SK-N-SH treated with all-trans-retinoic acid at 6 μM for 48 hours (cell line): ENCODE measurements at regions not wholly inside any gene's neighbourhood (a gene's known extent, or its start where the extent isn't known, plus 50 kb on each side); places are given as distances from the start of the nearest gene placed in this dataset.

ENCODE experiments used
- ATAC-seq: fragments of 200-7000 bp; cut with Tn5 transposase; 3 replicates; pipeline ENCODE4 v1.9.1; 2020; ENCODE audit warnings: mild to moderate bottlenecking, moderate library complexity
- ARNTL ChIP-seq: fragments of 450-650 bp; formaldehyde crosslinking; IDR thresholded peaks from 2 replicates; pipeline ENCODE4 v1.5.0; 2020; ENCODE audit warnings: low read depth, mild to moderate bottlenecking, moderate library complexity, borderline replicate concordance
- BACH2 ChIP-seq: fragments of 250-450 bp; sonication (Bioruptor Pico); IDR thresholded peaks from 2 replicates; pipeline ENCODE4 v1.9.0; 2021; ENCODE audit warnings: mild to moderate bottlenecking, borderline replicate concordance
- CREB5 ChIP-seq: fragments of 250-450 bp; sonication (Bioruptor Pico); IDR thresholded peaks from 2 replicates; pipeline ENCODE4 v1.5.1; 2020; ENCODE audit warnings: low read depth, mild to moderate bottlenecking, moderate library complexity
- CSRNP3 ChIP-seq: fragments of 250-450 bp; sonication (Bioruptor Pico); IDR thresholded peaks from 2 replicates; pipeline ENCODE4 v1.5.1; 2021; ENCODE audit warnings: mild to moderate bottlenecking, moderate library complexity
- ISL1 ChIP-seq: fragments of 250-450 bp; sonication (Bioruptor Pico); IDR thresholded peaks from 2 replicates; pipeline ENCODE4 v2.1.2; 2022; ENCODE audit warnings: mild to moderate bottlenecking, moderate library complexity
- PATZ1 ChIP-seq: fragments of 250-450 bp; sonication (Bioruptor Pico); IDR thresholded peaks from 2 replicates; pipeline ENCODE4 v1.8.0; 2020; ENCODE audit warnings: mild to moderate bottlenecking, moderate library complexity, borderline replicate concordance
- POU6F1 ChIP-seq: fragments of 250-450 bp; sonication (Bioruptor Pico); IDR thresholded peaks from 2 replicates; pipeline ENCODE4 v1.8.0; 2021; ENCODE audit warnings: low read depth, mild to moderate bottlenecking, moderate library complexity, borderline replicate concordance
- PPARA ChIP-seq: fragments of 250-450 bp; sonication (Bioruptor Pico); IDR thresholded peaks from 2 replicates; pipeline ENCODE4 v1.5.0; 2020; ENCODE audit warnings: mild to moderate bottlenecking, borderline replicate concordance
- RARB ChIP-seq: fragments of 250-450 bp; sonication (Bioruptor Pico); IDR thresholded peaks from 2 replicates; pipeline ENCODE4 v1.8.0; 2021; ENCODE audit warnings: mild to moderate bottlenecking, moderate library complexity
- ZFP3 ChIP-seq: fragments of 250-450 bp; sonication (Bioruptor Pico); IDR thresholded peaks from 2 replicates; pipeline ENCODE4 v1.5.0; 2020; ENCODE audit warnings: mild to moderate bottlenecking, moderate library complexity
- ZFP30 ChIP-seq: fragments of 450-650 bp; formaldehyde crosslinking; IDR thresholded peaks from 2 replicates; pipeline ENCODE4 v1.5.0; 2022; ENCODE audit warnings: mild to moderate bottlenecking, moderate library complexity
- ZNF565 ChIP-seq: fragments of 450-650 bp; formaldehyde crosslinking; conservative IDR thresholded peaks from 2 replicates; pipeline ENCODE4 v1.5.0; 2020; ENCODE audit warnings: low read depth, mild to moderate bottlenecking, moderate library complexity
- ZNF70 ChIP-seq: fragments of 450-650 bp; formaldehyde crosslinking; IDR thresholded peaks from 2 replicates; pipeline ENCODE4 v1.5.0; 2020; ENCODE audit warnings: mild to moderate bottlenecking, moderate library complexity

GRCh38 chr4:155288999-155289398 is 80.6 kb downstream of the NPY2R start:
- TF ChIP-seq PPARA (CRISPR knock-in tag) (no peak), ZNF70 (CRISPR knock-in tag) (no peak), ARNTL (no peak), BACH2 (CRISPR knock-in tag) (no peak), RARB (CRISPR knock-in tag) (no peak), ZFP30 (CRISPR knock-in tag) (no peak), POU6F1 (CRISPR knock-in tag) (no peak), ZFP3 (no peak), CREB5 (no peak), CSRNP3 (CRISPR knock-in tag) (no peak), ISL1 (CRISPR knock-in tag) (no peak), ZNF565 (CRISPR knock-in tag) (no peak), PATZ1 (CRISPR knock-in tag) (no peak)
- no peak for ATAC-seq
